ENCODE measurements at regions not wholly inside any gene's neighbourhood (a gene's known extent, or its start where the extent isn't known, plus 50 kb on each side); places are given as distances from the start of the nearest gene placed in this dataset.

DNA sequence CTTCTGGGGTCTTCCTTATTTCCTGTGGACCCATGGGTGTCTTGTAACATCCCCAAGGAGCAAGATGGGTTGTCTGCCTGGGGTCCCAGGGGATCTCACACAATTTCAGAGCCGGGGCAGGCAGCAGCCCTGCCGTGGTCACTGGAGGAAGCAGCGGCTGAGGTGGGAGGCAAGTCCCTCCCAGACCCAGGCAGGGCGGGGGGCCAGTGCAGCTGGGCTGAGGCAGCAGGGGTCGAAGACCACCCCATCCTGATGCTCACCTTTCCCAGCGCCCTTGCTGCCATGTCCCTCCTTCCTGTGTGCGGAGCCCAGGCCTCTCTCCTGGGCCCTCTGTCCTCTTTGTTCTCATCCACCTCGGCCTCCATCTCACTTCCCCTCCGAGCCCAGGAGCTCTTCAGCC lies 583.0 kb upstream of the COBL start:
- Mint-ChIP-seq H3K4me3 (ENCODE audit: low read depth, unreplicated experiment) (no peak overlapping the region), H3K27me3 (ENCODE audit: unreplicated experiment) (no peaks in the 10 kb centered on the region), H3K36me3 (ENCODE audit: insufficient read depth, unreplicated experiment) (no peaks in the 10 kb centered on the region), H3K9me3 (ENCODE audit: low read depth, unreplicated experiment) (peaks cover 8% of the 10 kb centered on the region), H3K27ac (ENCODE audit: unreplicated experiment) (no peak overlapping the region), H3K4me1 (ENCODE audit: low read depth, unreplicated experiment) (no peaks in the 10 kb centered on the region)
- intact Hi-C loops (cut with micrococcal nuclease; ENCODE audit: unreplicated experiment): no loop called here
- DNase-seq: no peak
- BruUV-seq (replicated peaks): no TSS peak
- CTCF ChIA-PET: no interaction called here
- TF ChIP-seq, protein P1, sequence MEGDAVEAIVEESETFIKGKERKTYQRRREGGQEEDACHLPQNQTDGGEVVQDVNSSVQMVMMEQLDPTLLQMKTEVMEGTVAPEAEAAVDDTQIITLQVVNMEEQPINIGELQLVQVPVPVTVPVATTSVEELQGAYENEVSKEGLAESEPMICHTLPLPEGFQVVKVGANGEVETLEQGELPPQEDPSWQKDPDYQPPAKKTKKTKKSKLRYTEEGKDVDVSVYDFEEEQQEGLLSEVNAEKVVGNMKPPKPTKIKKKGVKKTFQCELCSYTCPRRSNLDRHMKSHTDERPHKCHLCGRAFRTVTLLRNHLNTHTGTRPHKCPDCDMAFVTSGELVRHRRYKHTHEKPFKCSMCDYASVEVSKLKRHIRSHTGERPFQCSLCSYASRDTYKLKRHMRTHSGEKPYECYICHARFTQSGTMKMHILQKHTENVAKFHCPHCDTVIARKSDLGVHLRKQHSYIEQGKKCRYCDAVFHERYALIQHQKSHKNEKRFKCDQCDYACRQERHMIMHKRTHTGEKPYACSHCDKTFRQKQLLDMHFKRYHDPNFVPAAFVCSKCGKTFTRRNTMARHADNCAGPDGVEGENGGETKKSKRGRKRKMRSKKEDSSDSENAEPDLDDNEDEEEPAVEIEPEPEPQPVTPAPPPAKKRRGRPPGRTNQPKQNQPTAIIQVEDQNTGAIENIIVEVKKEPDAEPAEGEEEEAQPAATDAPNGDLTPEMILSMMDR (IDR thresholded peaks at IDR 0.05; ENCODE audit: unreplicated experiment): no peak

DNA sequence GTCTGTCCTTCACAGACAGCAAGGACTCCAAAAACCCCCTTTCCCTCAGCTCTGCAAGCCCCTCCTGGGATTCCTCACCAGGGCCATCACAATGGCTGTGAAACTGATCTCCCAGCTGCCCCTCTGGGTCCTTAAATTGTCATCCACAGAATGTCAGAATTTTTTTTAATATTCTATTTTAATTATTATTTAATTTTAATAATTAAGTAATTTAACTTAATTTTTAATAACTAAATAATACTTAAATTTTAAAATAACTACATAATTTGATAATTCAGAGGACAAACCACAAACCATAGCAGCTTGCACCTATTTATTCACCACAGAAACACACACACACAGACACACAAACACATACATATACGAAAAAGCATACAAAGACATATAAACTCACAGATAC lies 565.8 kb upstream of the COBL start:
- Mint-ChIP-seq H3K36me3 (ENCODE audit: insufficient read depth, unreplicated experiment) (no peaks in the 10 kb centered on the region), H3K9me3 (ENCODE audit: low read depth, unreplicated experiment) (peaks cover 7% of the 10 kb centered on the region), H3K4me3 (ENCODE audit: low read depth, unreplicated experiment) (no peak overlapping the region), H3K4me1 (ENCODE audit: low read depth, unreplicated experiment) (no peaks in the 10 kb centered on the region), H3K27me3 (ENCODE audit: unreplicated experiment) (no peaks in the 10 kb centered on the region), H3K27ac (ENCODE audit: unreplicated experiment) (no peak overlapping the region)
- TF ChIP-seq, protein P1 (IDR thresholded peaks at IDR 0.05; ENCODE audit: unreplicated experiment): no peak
- no peak for DNase-seq
- intact Hi-C loops (cut with micrococcal nuclease; ENCODE audit: unreplicated experiment): no loop called here
- CTCF ChIA-PET: no interaction called here
- no TSS peak for BruUV-seq (replicated peaks)

DNA sequence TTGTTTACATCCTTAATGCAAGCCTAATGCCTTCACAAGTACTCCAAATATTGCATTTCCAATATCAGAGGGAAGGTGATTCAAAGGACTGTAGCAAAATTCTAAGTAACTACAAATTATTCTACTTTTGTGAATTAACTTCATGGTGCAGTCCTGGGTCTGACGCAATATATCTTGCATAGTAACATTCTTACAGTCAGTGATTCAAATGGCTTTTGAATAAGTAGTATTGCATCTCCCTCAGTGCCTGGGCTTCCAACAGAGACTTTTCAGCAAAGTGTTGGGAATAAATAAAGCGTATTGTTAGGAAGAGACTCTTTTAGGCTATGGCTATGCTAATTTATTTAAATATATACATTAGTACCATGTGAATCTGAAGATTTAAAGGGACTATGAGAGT lies 564.7 kb upstream of the COBL start:
- CTCF ChIA-PET: no interaction called here
- Mint-ChIP-seq H3K27ac (ENCODE audit: unreplicated experiment) (no peak overlapping the region), H3K4me3 (ENCODE audit: low read depth, unreplicated experiment) (no peak overlapping the region), H3K36me3 (ENCODE audit: insufficient read depth, unreplicated experiment) (no peaks in the 10 kb centered on the region), H3K9me3 (ENCODE audit: low read depth, unreplicated experiment) (peaks cover 5% of the 10 kb centered on the region), H3K4me1 (ENCODE audit: low read depth, unreplicated experiment) (no peaks in the 10 kb centered on the region), H3K27me3 (ENCODE audit: unreplicated experiment) (no peaks in the 10 kb centered on the region)
- BruUV-seq (replicated peaks): no TSS peak
- TF ChIP-seq, protein P1 (IDR thresholded peaks at IDR 0.05; ENCODE audit: unreplicated experiment): no peak
- intact Hi-C loops (cut with micrococcal nuclease; ENCODE audit: unreplicated experiment): no loop called here
- no peak for DNase-seq

DNA sequence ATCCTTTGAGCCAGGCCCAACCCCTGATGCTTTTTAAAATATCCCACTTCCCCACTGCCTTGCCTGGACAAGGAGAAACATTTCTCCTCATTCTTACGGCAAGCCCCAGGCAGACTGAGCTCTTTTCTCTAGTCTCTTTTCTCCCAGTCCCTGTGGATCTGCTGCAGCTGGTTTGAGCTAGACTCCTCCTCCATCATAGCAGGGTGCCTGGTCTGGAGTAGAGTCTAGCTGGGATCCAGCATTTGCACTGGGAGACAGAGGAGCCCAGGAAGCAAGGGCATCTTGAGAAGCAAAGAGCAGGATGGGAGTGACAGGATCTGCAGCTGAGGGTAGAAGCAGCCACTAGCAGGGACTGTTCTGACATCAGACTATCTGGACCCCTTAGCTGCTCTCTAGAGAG lies 562.3 kb upstream of the COBL start:
- Mint-ChIP-seq H3K9me3 (ENCODE audit: low read depth, unreplicated experiment) (peaks cover 2% of the 10 kb centered on the region), H3K27ac (ENCODE audit: unreplicated experiment) (no peak overlapping the region), H3K4me1 (ENCODE audit: low read depth, unreplicated experiment) (no peaks in the 10 kb centered on the region), H3K4me3 (ENCODE audit: low read depth, unreplicated experiment) (no peak overlapping the region), H3K27me3 (ENCODE audit: unreplicated experiment) (no peaks in the 10 kb centered on the region), H3K36me3 (ENCODE audit: insufficient read depth, unreplicated experiment) (no peaks in the 10 kb centered on the region)
- DNase-seq: no peak
- BruUV-seq (replicated peaks): no TSS peak
- TF ChIP-seq, protein P1 (IDR thresholded peaks at IDR 0.05; ENCODE audit: unreplicated experiment): no peak
- intact Hi-C loops (cut with micrococcal nuclease; ENCODE audit: unreplicated experiment): no loop called here
- CTCF ChIA-PET: no interaction called here

DNA sequence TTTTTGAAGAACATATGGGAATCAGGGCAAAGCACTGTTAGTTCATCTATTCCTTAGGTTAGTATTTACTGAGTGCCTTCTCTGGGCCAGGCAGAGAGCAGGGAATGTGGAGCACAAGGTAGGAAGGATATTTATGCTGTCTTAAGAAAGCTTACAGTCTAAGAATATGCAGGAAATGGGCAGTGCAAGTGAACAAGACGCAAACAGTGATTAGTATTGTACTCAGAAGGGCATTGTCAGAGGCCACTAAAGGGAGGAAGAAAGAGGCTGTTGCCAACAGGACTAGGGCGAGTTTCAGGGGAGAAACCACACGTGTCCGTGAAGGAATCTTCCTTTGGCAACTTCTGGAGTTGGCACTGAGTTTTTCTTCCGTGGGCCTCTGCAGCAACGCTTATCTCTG lies 552.8 kb upstream of the COBL start:
- TF ChIP-seq, protein P1 (IDR thresholded peaks at IDR 0.05; ENCODE audit: unreplicated experiment): no peak
- Mint-ChIP-seq H3K27me3 (ENCODE audit: unreplicated experiment) (no peaks in the 10 kb centered on the region), H3K4me3 (ENCODE audit: low read depth, unreplicated experiment) (no peak overlapping the region), H3K36me3 (ENCODE audit: insufficient read depth, unreplicated experiment) (no peaks in the 10 kb centered on the region), H3K9me3 (ENCODE audit: low read depth, unreplicated experiment) (peaks cover 7% of the 10 kb centered on the region), H3K4me1 (ENCODE audit: low read depth, unreplicated experiment) (no peaks in the 10 kb centered on the region), H3K27ac (ENCODE audit: unreplicated experiment) (no peak overlapping the region)
- intact Hi-C loops (cut with micrococcal nuclease; ENCODE audit: unreplicated experiment): loop anchor here (10.0 kb wide), 1 partner anchor 435 kb away; no protein-coding TSS in a partner anchor
- no peak for DNase-seq
- CTCF ChIA-PET: no interaction called here
- BruUV-seq (replicated peaks): no TSS peak

Data from Calu3 (cell line).